Liver (tissue), 3 donors: ENCODE measurements at regions not wholly inside any gene's neighbourhood (a gene's known extent, or its start where the extent isn't known, plus 50 kb on each side); places are given as distances from the start of the nearest gene placed in this dataset.
A peak's percentile ranks its signal among the peaks of the same experiment; 100 is the strongest.

Source experiments
- ATF3 ChIP-seq: IDR thresholded peaks from 2 replicates; pipeline ENCODE4 v1.6.1; 2016; ENCODE audit warnings: antibody characterized with exemption
- CTCF ChIP-seq: fragments of 150-350 bp; IDR thresholded peaks from 2 replicates; pipeline ENCODE4 v1.5.1; 2017; ENCODE audit warnings: improper control_type of control experiment, low read depth, low read length; ENCODE audit not compliant: missing input control
- EGR1 ChIP-seq, 2 donors: IDR thresholded peaks; 2 replicates each; pipeline ENCODE4 v1.6.1; 2016 to 2018; ENCODE audit warnings: antibody characterized with exemption in 2 of 2, low read depth in 2 of 2
- FOXA1 ChIP-seq: IDR thresholded peaks from 2 replicates; pipeline ENCODE4 v1.6.1; 2016; ENCODE audit warnings: antibody characterized with exemption
- GABPA ChIP-seq, 2 donors: IDR thresholded peaks in 1 of 2; conservative IDR thresholded peaks in 1 of 2; 2 replicates each; pipeline ENCODE4 v1.6.1; 2016; ENCODE audit warnings: antibody characterized with exemption in 2 of 2, mild to moderate bottlenecking in 1 of 2, moderate library complexity in 1 of 2
- JUND ChIP-seq, 2 donors: IDR thresholded peaks; 2 replicates each; pipeline ENCODE4 v1.6.1; 2016; ENCODE audit warnings: antibody characterized with exemption in 2 of 2
- REST ChIP-seq: IDR thresholded peaks from 2 replicates; pipeline ENCODE4 v1.6.1; 2016; ENCODE audit warnings: antibody characterized with exemption, mild to moderate bottlenecking
- RXRA ChIP-seq, 2 donors: IDR thresholded peaks; 2 replicates each; pipeline ENCODE4 v1.6.1; 2017 to 2018; ENCODE audit warnings: antibody characterized with exemption in 2 of 2, mild to moderate bottlenecking in 1 of 2
- SP1 ChIP-seq: IDR thresholded peaks from 2 replicates; pipeline ENCODE4 v1.6.1; 2018; ENCODE audit warnings: antibody characterized with exemption, mild to moderate bottlenecking
- TAF1 ChIP-seq: conservative IDR thresholded peaks from 2 replicates; pipeline ENCODE4 v1.6.1; 2016; ENCODE audit warnings: antibody characterized with exemption, mild to moderate bottlenecking
- YY1 ChIP-seq: IDR thresholded peaks from 2 replicates; pipeline ENCODE4 v1.6.1; 2016; ENCODE audit warnings: antibody characterized with exemption, mild to moderate bottlenecking
- donor health status: healthy.
- donor health status: healthy.

- TF ChIP-seq CTCF = no peak
- TF ChIP-seq YY1 = no peak
- TF ChIP-seq GABPA (IDR thresholded peaks at IDR 0.05 in 1 of 2, conservative IDR thresholded peaks at IDR 0.05 in 1 of 2) = no peak
- no peak for TF ChIP-seq TAF1
- TF ChIP-seq EGR1 (IDR thresholded peaks at IDR 0.05; ENCODE audit: low read depth in 2 of 2) = no peak
- TF ChIP-seq REST = no peak
- no peak for TF ChIP-seq FOXA1
- peak in 1 of 2 donors; percentile 54 for TF ChIP-seq RXRA (IDR thresholded peaks at IDR 0.05)
- TF ChIP-seq JUND (IDR thresholded peaks at IDR 0.05) = peak in 1 of 2 donors; percentile 20
- TF ChIP-seq SP1 = peak; percentile 53
- no peak for TF ChIP-seq ATF3
Measured at GRCh38 chr10:30189238-30189580, 129.8 kb upstream of the JCAD start.
